RKO (cell line): ENCODE measurements at regions not wholly inside any gene's neighbourhood (a gene's known extent, or its start where the extent isn't known, plus 50 kb on each side); places are given as distances from the start of the nearest gene placed in this dataset.

ENCODE experiments used
- DNase-seq: peaks from one replicate; pipeline ENCODE4 v3.0.0-alpha.2; 2016; ENCODE audit warnings: low spot score

- no peak for DNase-seq
These were observed 50.2 kb upstream of the SDK2 start for GRCh38 chr17:73694491-73694890.

GRCh38 chr17:73695035-73695738 is 50.9 kb upstream of the SDK2 start:
- no peak for DNase-seq

GRCh38 chr17:73696251-73696650 is 52.0 kb upstream of the SDK2 start:
- DNase-seq = no peak

- no peak for DNase-seq
These were observed 53.6 kb upstream of the SDK2 start for GRCh38 chr17:73697872-73698271.

- DNase-seq = no peak
These were observed 54.7 kb upstream of the SDK2 start for GRCh38 chr17:73698966-73699365.

- DNase-seq = no peak
These were observed 57.5 kb upstream of the SDK2 start for GRCh38 chr17:73701701-73702100.

GRCh38 chr17:73703192-73703591 is 58.9 kb upstream of the SDK2 start:
- no peak for DNase-seq

- DNase-seq = no peak
These were observed 59.7 kb upstream of the SDK2 start for GRCh38 chr17:73703917-73704316.

- DNase-seq = peak; percentile 11
These were observed 61.3 kb upstream of the SDK2 start for GRCh38 chr17:73705594-73705993.

- DNase-seq = no peak
These were observed 62.2 kb upstream of the SDK2 start for GRCh38 chr17:73706428-73706827.

- no peak for DNase-seq
These were observed 62.6 kb upstream of the SDK2 start for GRCh38 chr17:73706858-73707257.

GRCh38 chr17:73707358-73707757 is 63.1 kb upstream of the SDK2 start:
- DNase-seq = no peak

GRCh38 chr17:73710095-73710592 is 65.9 kb upstream of the SDK2 start:
- peak; percentile 35 for DNase-seq

- no peak for DNase-seq
These were observed 66.9 kb upstream of the SDK2 start for GRCh38 chr17:73711184-73711583.

GRCh38 chr17:73711916-73712315 is 67.7 kb upstream of the SDK2 start:
- DNase-seq = no peak

- no peak for DNase-seq
These were observed 68.9 kb upstream of the SDK2 start for GRCh38 chr17:73713136-73713535.

- DNase-seq = no peak
These were observed 71.5 kb upstream of the SDK2 start for GRCh38 chr17:73715769-73716168.

GRCh38 chr17:73717690-73718089 is 73.4 kb upstream of the SDK2 start:
- DNase-seq = no peak

- DNase-seq = no peak
These were observed 74.1 kb upstream of the SDK2 start for GRCh38 chr17:73718362-73718761.

GRCh38 chr17:73718912-73719311 is 74.7 kb upstream of the SDK2 start:
- DNase-seq = no peak

- no peak for DNase-seq
These were observed 75.4 kb upstream of the SDK2 start for GRCh38 chr17:73719588-73720071.

- no peak for DNase-seq
These were observed 76.1 kb upstream of the SDK2 start for GRCh38 chr17:73720187-73720834.

- no peak for DNase-seq
These were observed 77.9 kb upstream of the SDK2 start for GRCh38 chr17:73722165-73722564.

- no peak for DNase-seq
These were observed 79.1 kb upstream of the SDK2 start for GRCh38 chr17:73723317-73723716.
